ENCODE measurements at regions not wholly inside any gene's neighbourhood (a gene's known extent, or its start where the extent isn't known, plus 50 kb on each side); places are given as distances from the start of the nearest gene placed in this dataset.

- H3K4me3 ChIP-seq: no peak overlapping the region
- no peaks in the 10 kb centered on the region for H3K36me3 ChIP-seq
- no peak for DNase-seq
- H3K27me3 ChIP-seq: no peaks in the 10 kb centered on the region
- intact Hi-C loops (cut with DNase I): no loop called here
- no peaks in the 10 kb centered on the region for H3K4me1 ChIP-seq
- H3K9me3 ChIP-seq: no peaks in the 10 kb centered on the region
- no peak for TF ChIP-seq CTCF (IDR thresholded peaks at IDR 0.05)
- H3K9ac ChIP-seq (ENCODE audit: low read depth in 2 of 2, low read length in 2 of 2): no peak overlapping the region
- no peak overlapping the region for H3K27ac ChIP-seq
These were observed 194.0 kb upstream of the DMRT1 start for GRCh38 chr9:647522-647921.

GRCh38 chr9:649128-650074 is 192.1 kb upstream of the DMRT1 start:
- Histone ChIP-seq H3K4me3 (no peak overlapping the region), H3K36me3 (no peaks in the 10 kb centered on the region), H3K27me3 (no peaks in the 10 kb centered on the region), H3K9ac (ENCODE audit: low read depth in 2 of 2, low read length in 2 of 2) (no peak overlapping the region), H3K9me3 (no peaks in the 10 kb centered on the region), H3K4me1 (no peaks in the 10 kb centered on the region), H3K27ac (no peak overlapping the region)
- no peak for TF ChIP-seq CTCF (IDR thresholded peaks at IDR 0.05)
- intact Hi-C loops (cut with DNase I): no loop called here
- DNase-seq: no peak

- no peaks in the 10 kb centered on the region for H3K4me1 ChIP-seq
- H3K27ac ChIP-seq: no peak overlapping the region
- DNase-seq: no peak
- no peak overlapping the region for H3K9ac ChIP-seq (ENCODE audit: low read depth in 2 of 2, low read length in 2 of 2)
- H3K4me3 ChIP-seq: no peak overlapping the region
- intact Hi-C loops (cut with DNase I): no loop called here
- no peaks in the 10 kb centered on the region for H3K27me3 ChIP-seq
- H3K9me3 ChIP-seq: no peaks in the 10 kb centered on the region
- no peak for TF ChIP-seq CTCF (IDR thresholded peaks at IDR 0.05)
- H3K36me3 ChIP-seq: no peaks in the 10 kb centered on the region
These were observed 191.1 kb upstream of the DMRT1 start for GRCh38 chr9:650362-650761.

GRCh38 chr9:651371-651770 is 190.1 kb upstream of the DMRT1 start:
- no peak overlapping the region for H3K9ac ChIP-seq (ENCODE audit: low read depth in 2 of 2, low read length in 2 of 2)
- no peak overlapping the region for H3K27ac ChIP-seq
- no peak for DNase-seq
- intact Hi-C loops (cut with DNase I): no loop called here
- H3K9me3 ChIP-seq: no peaks in the 10 kb centered on the region
- H3K4me1 ChIP-seq: no peaks in the 10 kb centered on the region
- no peak for TF ChIP-seq CTCF (IDR thresholded peaks at IDR 0.05)
- H3K27me3 ChIP-seq: no peaks in the 10 kb centered on the region
- no peak overlapping the region for H3K4me3 ChIP-seq
- H3K36me3 ChIP-seq: no peaks in the 10 kb centered on the region

GRCh38 chr9:652914-653313 is 188.6 kb upstream of the DMRT1 start:
- no peak overlapping the region for H3K27ac ChIP-seq
- no peak for TF ChIP-seq CTCF (IDR thresholded peaks at IDR 0.05)
- no peak overlapping the region for H3K4me3 ChIP-seq
- no peaks in the 10 kb centered on the region for H3K36me3 ChIP-seq
- H3K27me3 ChIP-seq: no peaks in the 10 kb centered on the region
- no peak overlapping the region for H3K9ac ChIP-seq (ENCODE audit: low read depth in 2 of 2, low read length in 2 of 2)
- H3K4me1 ChIP-seq: no peaks in the 10 kb centered on the region
- peak; percentile 25 for DNase-seq
- intact Hi-C loops (cut with DNase I): no loop called here
- no peaks in the 10 kb centered on the region for H3K9me3 ChIP-seq

Measured in colonic mucosa (tissue), 4 donors.